Naive thymus-derived CD8-positive, alpha-beta T cell (primary cell): ENCODE measurements at regions not wholly inside any gene's neighbourhood (a gene's known extent, or its start where the extent isn't known, plus 50 kb on each side); places are given as distances from the start of the nearest gene placed in this dataset.
"Not testable (repeated sequence)": the region's sequence is repeated elsewhere in the genome, so short reads cannot be mapped to it uniquely, and the experiment has no call there.

Experiments used
- ATAC-seq, 2 donors: fragments of 150-1000 bp; cut with Tn5 transposase in 1 of 2; sonication (Bioruptor Pico), chemical (Tn5 transposase) in 1 of 2; 1 replicate in 1 of 2; 2 replicates in 1 of 2; pipeline ENCODE4 v1.10.0; 2021; ENCODE audit warnings: mild to moderate bottlenecking in 2 of 2, moderate library complexity in 2 of 2
- POLR2A ChIA-PET: fragments of 350-600 bp; sonication (Branson Sonifier 250); formaldehyde crosslinking; loops from one replicate; lab custom pipeline; 2021; ENCODE audit warnings: antibody characterized with exemption; lab: Charles Lee
- DNase-seq, 10 donors: peaks; one replicate each; pipeline versions ENCODE4 v3.0.0 to v3.0.0-alpha.2; 2020 to 2022
- H3K27ac Mint-ChIP-seq, 10 donors: one replicate each; pipeline ENCODE4 v1.8.0; 2020 to 2022; ENCODE audit warnings: mild to moderate bottlenecking in 10 of 10, mixed read lengths in 10 of 10, moderate library complexity in 4 of 10, inconsistent platforms in 1 of 10
- H3K27me3 Mint-ChIP-seq, 5 donors: one replicate each; pipeline ENCODE4 v1.8.0; 2021 to 2022; ENCODE audit warnings: mixed read lengths in 5 of 5
- H3K36me3 Mint-ChIP-seq, 3 donors: one replicate each; pipeline ENCODE4 v1.8.0; 2020 to 2022; ENCODE audit warnings: mixed read lengths in 3 of 3, mild to moderate bottlenecking in 2 of 3, inconsistent platforms in 1 of 3
- H3K4me1 Mint-ChIP-seq, 4 donors: one replicate each; pipeline ENCODE4 v1.8.0; 2021 to 2022; ENCODE audit warnings: mixed read lengths in 4 of 4
- H3K4me3 Mint-ChIP-seq, 10 donors: one replicate each; pipeline ENCODE4 v1.8.0; 2020 to 2022; ENCODE audit warnings: mild to moderate bottlenecking in 10 of 10, mixed read lengths in 10 of 10, moderate library complexity in 6 of 10, inconsistent platforms in 1 of 10
- H3K9me3 Mint-ChIP-seq, 9 donors: one replicate each; pipeline ENCODE4 v1.8.0; 2020 to 2022; ENCODE audit warnings: mixed read lengths in 9 of 9, mild to moderate bottlenecking in 3 of 9, inconsistent platforms in 1 of 9, moderate library complexity in 1 of 9

DNA sequence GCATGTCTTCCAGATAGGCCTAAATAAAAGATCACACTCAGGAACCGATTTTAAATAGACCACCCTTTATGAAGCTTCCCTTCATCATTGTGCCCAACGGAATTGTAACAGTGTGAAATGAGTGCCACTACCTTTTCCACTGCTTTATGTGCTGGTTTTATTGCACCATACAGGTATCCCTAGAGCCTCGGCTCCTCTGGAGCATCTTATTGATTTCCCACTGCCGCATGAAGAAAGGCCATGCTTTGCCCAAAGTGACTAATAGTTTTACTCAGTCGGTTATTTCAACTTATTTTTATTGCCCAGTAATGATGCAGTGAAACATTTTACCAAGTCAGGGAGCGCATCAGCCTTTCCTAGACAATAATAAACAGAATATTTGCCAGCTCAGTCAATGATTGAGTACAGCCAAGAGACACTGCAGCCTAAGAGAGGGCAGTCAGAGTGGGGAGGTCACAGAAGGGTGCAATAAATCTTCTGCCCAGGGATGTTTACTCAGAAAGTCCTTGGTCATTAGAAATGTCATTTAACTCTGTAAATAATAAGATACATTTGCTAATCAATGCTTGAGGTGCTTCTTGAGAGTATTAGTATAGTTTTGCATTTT, 216.6 kb upstream of the SPATA31A3 start:
- H3K36me3 Mint-ChIP-seq, ATAC-seq, POLR2A ChIA-PET, H3K4me3 Mint-ChIP-seq, H3K4me1 Mint-ChIP-seq, H3K9me3 Mint-ChIP-seq, H3K27ac Mint-ChIP-seq, H3K27me3 Mint-ChIP-seq, DNase-seq: not testable (repeated sequence)

DNA sequence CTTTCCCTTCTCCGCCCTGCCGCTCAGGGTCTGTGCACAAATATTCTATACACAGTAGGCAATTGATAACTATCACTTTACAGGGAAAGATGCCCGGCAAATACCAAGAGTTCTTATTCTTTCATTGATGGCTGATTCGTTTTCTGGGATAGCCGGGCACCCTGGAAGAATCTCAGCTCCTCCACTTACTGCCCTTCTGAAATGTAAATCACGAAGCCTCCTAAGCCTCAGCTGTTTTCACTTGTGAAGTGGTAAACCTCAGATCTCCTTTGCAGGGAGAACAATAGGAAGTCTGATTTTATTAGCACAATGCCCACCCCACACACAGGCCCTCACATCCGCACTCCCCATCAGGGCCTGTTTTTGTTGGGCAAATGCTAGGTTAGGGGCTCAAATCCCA, 203.8 kb upstream of the SPATA31A3 start:
- H3K4me1 Mint-ChIP-seq, H3K27ac Mint-ChIP-seq, ATAC-seq, H3K27me3 Mint-ChIP-seq, DNase-seq, H3K4me3 Mint-ChIP-seq, H3K36me3 Mint-ChIP-seq, POLR2A ChIA-PET, H3K9me3 Mint-ChIP-seq: not testable (repeated sequence)

DNA sequence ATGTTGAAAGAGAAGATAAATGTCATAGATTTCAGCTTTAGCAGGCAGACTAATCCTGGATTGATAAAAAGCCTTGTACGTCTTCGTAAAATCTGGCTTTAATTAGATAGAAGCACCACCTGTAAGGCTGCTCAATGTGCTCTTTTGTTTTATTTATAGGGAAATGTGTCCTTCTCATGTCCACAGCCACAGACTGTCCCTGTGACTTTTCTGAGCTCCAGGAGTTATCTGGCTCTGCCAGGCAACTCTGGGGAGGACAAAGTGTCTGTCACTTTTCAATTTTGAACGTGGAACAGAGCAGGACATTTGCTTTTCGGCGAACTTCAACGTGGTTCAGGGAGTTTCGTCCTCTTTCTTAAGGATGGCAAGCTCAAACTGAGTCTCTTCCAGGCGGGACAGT, 203.0 kb upstream of the SPATA31A3 start:
- H3K27ac Mint-ChIP-seq = not testable (repeated sequence)

DNA sequence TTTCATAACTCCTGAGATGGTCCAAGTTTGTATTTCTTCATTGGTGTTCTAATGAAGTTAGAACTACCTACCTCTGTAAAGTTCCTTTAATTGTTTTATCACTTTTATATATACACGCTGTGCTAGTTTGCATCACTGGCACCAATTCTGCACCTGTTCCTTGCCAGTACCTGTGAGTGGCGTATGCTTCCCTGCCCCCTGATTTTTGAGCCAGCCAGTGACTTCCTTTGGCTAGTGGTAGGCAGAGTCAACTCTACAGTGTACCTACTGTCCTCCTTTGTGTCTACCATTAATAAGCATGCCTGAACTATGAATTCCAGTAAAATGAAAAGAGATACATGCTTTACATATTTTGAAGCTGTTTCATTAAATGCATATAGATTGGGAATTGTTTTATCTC, 186.8 kb upstream of the SPATA31A3 start:
- H3K4me3 Mint-ChIP-seq, H3K36me3 Mint-ChIP-seq, H3K27ac Mint-ChIP-seq, H3K9me3 Mint-ChIP-seq, H3K27me3 Mint-ChIP-seq, H3K4me1 Mint-ChIP-seq, POLR2A ChIA-PET, ATAC-seq, DNase-seq: not testable (repeated sequence)

More for the DNA sequence above, 203.0 kb upstream of the SPATA31A3 start:
- ATAC-seq, H3K4me3 Mint-ChIP-seq, DNase-seq, H3K4me1 Mint-ChIP-seq, H3K9me3 Mint-ChIP-seq, H3K36me3 Mint-ChIP-seq, H3K27me3 Mint-ChIP-seq, POLR2A ChIA-PET: not testable (repeated sequence)

DNA sequence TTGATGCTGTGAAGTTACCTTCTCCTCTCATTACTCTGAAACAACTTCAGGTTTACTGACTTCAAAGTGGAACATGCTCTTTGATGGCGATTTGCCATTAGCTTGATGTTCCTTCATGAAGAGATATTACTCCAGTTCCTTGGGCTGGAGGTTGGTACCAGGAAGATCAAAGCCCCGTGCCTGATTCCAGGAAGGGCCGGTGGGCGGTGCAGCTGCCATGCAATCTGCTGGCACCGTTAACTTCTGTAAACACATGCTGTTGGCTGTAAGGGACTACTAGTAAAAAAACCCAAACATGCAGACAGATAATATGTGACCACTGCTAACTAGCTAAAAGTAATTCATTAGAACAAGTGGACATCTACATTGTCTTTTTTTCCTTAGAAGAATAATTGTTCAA, 182.8 kb upstream of the SPATA31A3 start:
- ATAC-seq, POLR2A ChIA-PET: not testable (repeated sequence)

DNA sequence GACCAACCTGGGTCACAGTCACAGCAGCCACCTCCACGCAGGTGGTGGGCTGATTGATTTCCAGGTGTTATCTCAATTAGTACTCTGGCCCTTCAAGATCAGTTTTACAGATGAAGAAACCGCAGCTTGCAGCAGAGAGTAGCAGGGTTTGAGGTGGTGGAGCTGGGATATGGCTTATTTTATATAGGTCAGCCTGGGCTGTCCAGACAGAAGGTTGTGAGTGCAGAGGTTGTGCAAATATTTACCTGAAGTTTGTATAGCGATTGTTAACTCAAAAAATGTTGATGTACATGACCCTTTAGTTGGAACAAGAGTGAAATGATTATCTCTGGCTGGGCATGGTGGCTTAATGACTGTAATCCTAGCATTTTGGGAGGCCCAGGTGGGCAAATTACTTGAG, 179.4 kb upstream of the SPATA31A3 start:
- H3K27me3 Mint-ChIP-seq, POLR2A ChIA-PET, DNase-seq, H3K9me3 Mint-ChIP-seq, H3K27ac Mint-ChIP-seq, H3K4me3 Mint-ChIP-seq, ATAC-seq, H3K36me3 Mint-ChIP-seq, H3K4me1 Mint-ChIP-seq: not testable (repeated sequence)

More for the DNA sequence above, 182.8 kb upstream of the SPATA31A3 start:
- not testable (repeated sequence) for H3K36me3 Mint-ChIP-seq, H3K27ac Mint-ChIP-seq, DNase-seq, H3K4me1 Mint-ChIP-seq, H3K27me3 Mint-ChIP-seq, H3K9me3 Mint-ChIP-seq, H3K4me3 Mint-ChIP-seq

DNA sequence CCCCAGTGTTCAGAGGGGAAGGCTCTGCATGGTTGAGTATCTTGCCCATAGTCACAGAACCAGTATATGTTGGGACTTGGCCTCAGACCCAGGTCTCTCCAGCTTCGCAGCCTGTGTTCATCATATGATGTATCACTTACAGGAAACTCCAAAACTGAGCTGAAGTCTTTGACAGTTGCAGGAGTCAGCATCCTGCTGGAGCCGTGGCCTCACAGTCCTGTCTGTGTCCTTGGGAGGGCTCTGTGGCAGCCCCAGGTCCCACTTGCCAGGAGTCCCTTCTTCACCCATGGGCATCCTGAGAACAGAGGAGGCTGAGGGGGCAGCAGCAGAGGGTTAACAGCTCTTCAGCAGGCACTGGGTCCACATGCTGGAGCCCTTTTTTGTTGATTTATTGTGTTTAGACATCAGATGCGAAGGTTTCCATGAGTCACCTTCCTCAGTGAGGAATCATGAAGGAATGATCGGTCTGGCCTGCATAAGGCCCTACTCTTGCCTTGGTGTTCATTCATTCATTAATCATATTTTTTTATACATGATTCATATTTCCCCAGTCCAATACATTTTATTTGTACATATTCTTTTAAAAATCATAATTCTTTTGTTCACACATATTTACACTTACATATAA, 176.3 kb upstream of the SPATA31A3 start:
- H3K9me3 Mint-ChIP-seq, H3K4me1 Mint-ChIP-seq, H3K4me3 Mint-ChIP-seq, H3K27ac Mint-ChIP-seq, POLR2A ChIA-PET, H3K27me3 Mint-ChIP-seq, ATAC-seq, H3K36me3 Mint-ChIP-seq, DNase-seq: not testable (repeated sequence)

DNA sequence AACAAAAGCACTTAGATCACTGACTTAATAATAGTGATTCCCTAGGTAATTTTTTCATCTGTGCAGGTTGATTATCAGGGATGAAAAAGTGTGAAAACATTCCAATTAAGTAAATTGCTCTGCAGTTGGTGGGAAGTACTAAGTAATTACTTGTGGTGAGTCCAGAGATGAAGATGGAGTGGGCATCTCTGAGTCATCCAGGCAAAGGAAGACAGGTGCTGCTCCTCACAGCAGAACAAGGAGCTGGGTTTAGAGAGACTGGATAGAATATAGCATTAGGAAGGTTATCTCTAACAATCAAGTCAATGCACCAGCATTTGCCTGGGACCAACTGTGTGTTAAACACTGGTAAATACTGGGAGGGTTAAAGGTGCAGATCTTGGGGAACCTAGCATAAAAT, 174.0 kb upstream of the SPATA31A3 start:
- H3K4me3 Mint-ChIP-seq, POLR2A ChIA-PET, H3K9me3 Mint-ChIP-seq, ATAC-seq, DNase-seq, H3K4me1 Mint-ChIP-seq, H3K36me3 Mint-ChIP-seq, H3K27ac Mint-ChIP-seq, H3K27me3 Mint-ChIP-seq: not testable (repeated sequence)

DNA sequence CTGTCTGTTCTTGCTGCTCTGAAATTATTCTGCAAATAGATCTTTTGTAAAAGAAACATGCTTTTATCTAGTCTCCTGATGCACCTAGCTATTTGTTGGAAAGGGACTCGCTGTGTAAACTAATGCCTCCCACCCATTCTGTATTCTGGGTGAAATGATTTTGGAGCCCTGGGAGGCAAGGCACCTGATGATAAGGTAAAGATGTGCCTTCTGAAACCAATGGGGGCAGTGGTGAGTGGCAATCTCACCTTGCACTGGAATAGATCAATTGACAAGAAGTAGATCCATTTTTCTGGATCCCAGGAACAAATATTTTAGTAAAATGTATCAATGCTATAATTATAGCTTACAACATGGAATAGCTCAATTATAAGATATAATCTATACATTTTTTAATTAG, 170.5 kb upstream of the SPATA31A3 start:
- H3K9me3 Mint-ChIP-seq, H3K27me3 Mint-ChIP-seq, H3K4me1 Mint-ChIP-seq, POLR2A ChIA-PET, H3K4me3 Mint-ChIP-seq, ATAC-seq, H3K27ac Mint-ChIP-seq, H3K36me3 Mint-ChIP-seq, DNase-seq: not testable (repeated sequence)

DNA sequence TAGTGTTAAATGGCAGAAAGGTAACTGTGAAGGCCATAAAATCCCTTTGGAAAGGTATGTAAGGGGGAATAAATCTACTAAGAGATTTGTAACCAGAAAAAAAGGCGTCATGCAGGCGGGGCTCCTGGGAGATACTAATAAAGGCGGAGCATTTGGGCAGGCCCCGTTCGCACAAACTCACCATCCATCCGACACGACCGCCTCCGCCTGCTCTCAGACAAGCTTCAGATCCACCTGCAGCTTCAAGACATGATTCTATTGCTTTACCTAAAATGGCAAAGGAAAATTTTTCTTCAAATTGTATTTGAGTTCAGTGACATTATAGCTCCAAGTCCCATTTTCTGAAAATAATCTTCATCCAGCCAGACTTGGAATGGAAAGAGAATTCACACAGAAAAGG, 162.9 kb upstream of the SPATA31A3 start:
- DNase-seq, ATAC-seq, H3K9me3 Mint-ChIP-seq, POLR2A ChIA-PET, H3K27me3 Mint-ChIP-seq, H3K4me1 Mint-ChIP-seq, H3K4me3 Mint-ChIP-seq, H3K27ac Mint-ChIP-seq, H3K36me3 Mint-ChIP-seq: not testable (repeated sequence)

DNA sequence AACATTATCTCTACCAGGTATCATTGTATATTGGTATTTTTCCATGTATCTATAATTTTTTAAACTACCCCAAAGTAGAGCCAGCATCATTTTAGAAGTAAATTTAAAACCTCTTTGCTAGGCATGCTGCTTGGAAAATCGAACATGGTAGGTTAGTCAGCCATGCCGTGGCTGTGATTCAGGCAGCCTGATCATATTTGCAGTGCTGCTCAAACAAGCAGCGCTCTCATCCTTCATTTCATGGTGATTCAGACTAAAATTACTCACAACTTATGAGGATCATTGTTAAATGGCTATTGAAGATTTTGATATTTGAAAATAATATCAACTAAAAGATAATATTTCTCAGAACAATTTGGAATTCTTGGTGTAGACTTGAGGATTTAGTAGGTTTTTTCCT, 161.2 kb upstream of the SPATA31A3 start:
- POLR2A ChIA-PET, H3K27ac Mint-ChIP-seq, H3K4me3 Mint-ChIP-seq, H3K4me1 Mint-ChIP-seq, H3K9me3 Mint-ChIP-seq, ATAC-seq, DNase-seq, H3K36me3 Mint-ChIP-seq, H3K27me3 Mint-ChIP-seq: not testable (repeated sequence)

DNA sequence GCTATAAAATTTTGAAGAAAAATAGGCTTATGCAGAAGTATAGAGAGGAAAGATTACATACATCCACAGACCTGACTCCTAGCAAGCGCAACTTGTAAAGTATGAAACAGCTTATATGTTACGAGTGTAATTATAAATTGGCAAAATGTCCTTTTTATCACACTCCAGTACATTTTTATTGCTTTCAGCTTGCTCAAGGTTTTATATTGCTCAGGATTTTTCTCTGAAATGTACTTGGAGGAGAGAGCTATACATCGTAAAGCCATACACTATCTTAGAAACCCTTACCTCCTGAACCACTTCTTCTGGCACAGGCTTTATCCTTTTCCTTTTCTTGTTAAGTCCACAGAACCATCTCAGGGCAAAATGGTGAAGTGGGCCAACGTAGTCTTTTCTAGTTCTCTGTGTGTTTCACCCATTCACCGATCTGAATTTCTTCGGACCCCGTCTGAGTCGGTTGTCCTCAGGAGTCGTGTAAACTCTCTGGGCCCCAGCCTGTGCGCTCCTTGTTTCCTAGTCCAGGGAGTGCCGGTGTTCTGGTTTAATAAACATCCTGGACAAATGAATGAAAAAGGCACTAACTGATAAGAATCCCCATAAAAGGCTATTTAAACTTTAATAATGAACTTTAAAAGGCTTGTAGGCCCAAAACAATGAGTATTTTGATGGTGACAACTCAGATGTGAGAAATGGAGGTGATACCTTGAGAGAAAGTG, 150.2 kb upstream of the SPATA31A3 start:
- POLR2A ChIA-PET, H3K9me3 Mint-ChIP-seq, DNase-seq, H3K4me1 Mint-ChIP-seq, ATAC-seq, H3K4me3 Mint-ChIP-seq, H3K27me3 Mint-ChIP-seq, H3K27ac Mint-ChIP-seq, H3K36me3 Mint-ChIP-seq: not testable (repeated sequence)

DNA sequence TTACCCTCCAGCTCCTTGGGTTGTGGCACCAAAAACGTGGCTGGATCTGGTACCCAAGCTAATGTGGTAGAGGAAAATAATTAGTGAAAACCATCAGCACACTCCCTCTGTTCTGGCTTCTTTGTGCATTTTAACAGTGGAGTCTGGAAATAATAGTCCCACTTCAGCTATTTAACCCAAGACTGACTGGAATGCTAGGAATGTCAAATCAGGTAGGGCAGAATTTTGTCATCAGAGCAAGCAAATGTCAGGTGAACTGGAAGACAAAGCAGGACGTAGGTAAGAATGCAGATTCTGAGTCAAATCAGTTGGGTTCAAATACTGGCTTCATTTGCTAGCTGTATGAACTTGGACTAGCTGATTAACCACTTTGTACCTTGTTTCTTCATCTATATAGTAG, 144.0 kb upstream of the SPATA31A3 start:
- POLR2A ChIA-PET, H3K27me3 Mint-ChIP-seq, H3K9me3 Mint-ChIP-seq, H3K36me3 Mint-ChIP-seq, H3K27ac Mint-ChIP-seq, DNase-seq, H3K4me3 Mint-ChIP-seq, ATAC-seq, H3K4me1 Mint-ChIP-seq: not testable (repeated sequence)

DNA sequence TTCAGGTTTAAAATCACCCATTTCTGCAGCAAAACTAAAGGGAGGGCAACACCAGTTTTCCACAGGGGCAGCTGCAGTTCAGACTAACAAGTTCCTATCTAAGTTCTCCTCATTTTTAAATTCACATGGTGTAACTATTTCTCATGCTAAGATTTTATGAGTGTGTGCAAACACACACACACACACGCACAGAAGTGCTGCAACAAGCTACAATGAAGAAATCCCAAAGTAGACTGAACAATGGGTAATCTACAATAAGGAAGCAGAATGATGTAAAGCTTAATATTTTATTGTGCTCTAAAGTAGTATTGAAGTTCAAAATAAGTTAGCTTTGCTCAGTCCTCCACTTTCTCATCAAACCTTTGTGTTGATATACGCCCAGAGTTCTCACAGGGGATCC, 140.8 kb upstream of the SPATA31A3 start:
- H3K9me3 Mint-ChIP-seq, H3K4me3 Mint-ChIP-seq, POLR2A ChIA-PET, H3K4me1 Mint-ChIP-seq, ATAC-seq, H3K27ac Mint-ChIP-seq, H3K36me3 Mint-ChIP-seq, DNase-seq, H3K27me3 Mint-ChIP-seq: not testable (repeated sequence)
